AG09309 (cell line): ENCODE measurements at regions not wholly inside any gene's neighbourhood (a gene's known extent, or its start where the extent isn't known, plus 50 kb on each side); places are given as distances from the start of the nearest gene placed in this dataset.

Experiments used
- DNase-seq: peaks from one replicate; pipeline ENCODE4 v3.0.0-alpha.2; 2010; ENCODE audit warnings: low read depth
- H3K4me3 ChIP-seq: 2 replicates; pipeline ENCODE4 v1.5.1; 2011; ENCODE audit warnings: mild to moderate bottlenecking, low read depth, low read length, moderate library complexity; ENCODE audit not compliant: control insufficient read depth
- TF ChIP-seq, protein P1 (sequence below): IDR thresholded peaks from 2 replicates; pipeline ENCODE4 v1.5.1; 2011; ENCODE audit warnings: mild to moderate bottlenecking, low read depth, low read length, inconsistent platforms; ENCODE audit not compliant: insufficient read depth, control insufficient read depth; ENCODE audit errors: missing control alignments

DNA sequence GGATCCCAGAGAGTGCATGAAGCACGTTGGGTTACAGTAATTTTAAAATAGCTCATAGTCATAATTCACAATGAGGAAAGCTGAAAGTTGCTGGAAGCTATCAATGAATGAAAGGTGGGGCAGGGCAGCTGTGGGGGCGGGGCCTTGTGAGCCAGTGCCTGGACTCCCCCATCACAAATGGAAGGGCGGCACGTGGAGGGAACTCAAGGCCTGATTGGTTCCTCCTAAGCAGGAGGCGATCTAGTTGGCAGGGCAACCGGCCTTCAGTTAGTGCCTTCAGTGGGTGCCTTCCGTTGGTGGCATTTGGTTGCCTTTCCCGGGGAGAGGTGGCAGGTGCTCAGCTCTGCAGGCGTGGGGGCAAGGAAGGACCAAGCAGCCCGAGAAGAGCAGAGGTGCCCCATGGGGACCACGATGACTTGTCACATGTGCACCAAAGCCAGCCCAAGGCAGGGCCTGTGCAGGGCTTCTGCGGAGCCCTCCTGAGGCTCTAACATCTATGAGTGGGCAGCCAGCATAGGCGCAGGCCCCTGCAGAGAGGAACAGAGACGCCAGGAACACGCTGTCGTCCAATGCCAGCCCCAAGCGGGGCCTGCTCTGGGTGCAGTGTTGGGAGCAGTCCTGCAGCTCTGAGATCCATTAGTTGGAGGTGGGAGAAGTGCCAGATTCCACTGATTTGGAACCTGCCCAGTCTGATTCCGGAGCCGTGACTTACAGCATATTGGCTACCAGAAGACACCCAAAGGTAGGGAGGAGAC, 59.8 kb upstream of the PDSS1 start:
- TF ChIP-seq, protein P1, sequence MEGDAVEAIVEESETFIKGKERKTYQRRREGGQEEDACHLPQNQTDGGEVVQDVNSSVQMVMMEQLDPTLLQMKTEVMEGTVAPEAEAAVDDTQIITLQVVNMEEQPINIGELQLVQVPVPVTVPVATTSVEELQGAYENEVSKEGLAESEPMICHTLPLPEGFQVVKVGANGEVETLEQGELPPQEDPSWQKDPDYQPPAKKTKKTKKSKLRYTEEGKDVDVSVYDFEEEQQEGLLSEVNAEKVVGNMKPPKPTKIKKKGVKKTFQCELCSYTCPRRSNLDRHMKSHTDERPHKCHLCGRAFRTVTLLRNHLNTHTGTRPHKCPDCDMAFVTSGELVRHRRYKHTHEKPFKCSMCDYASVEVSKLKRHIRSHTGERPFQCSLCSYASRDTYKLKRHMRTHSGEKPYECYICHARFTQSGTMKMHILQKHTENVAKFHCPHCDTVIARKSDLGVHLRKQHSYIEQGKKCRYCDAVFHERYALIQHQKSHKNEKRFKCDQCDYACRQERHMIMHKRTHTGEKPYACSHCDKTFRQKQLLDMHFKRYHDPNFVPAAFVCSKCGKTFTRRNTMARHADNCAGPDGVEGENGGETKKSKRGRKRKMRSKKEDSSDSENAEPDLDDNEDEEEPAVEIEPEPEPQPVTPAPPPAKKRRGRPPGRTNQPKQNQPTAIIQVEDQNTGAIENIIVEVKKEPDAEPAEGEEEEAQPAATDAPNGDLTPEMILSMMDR: no peak
- DNase-seq: no peak
- H3K4me3 ChIP-seq: no peak overlapping the region

- TF ChIP-seq, protein P1: no peak
- no peak overlapping the region for H3K4me3 ChIP-seq
- DNase-seq: no peak
Measured at GRCh38 chr10:26640391-26640790, 57.1 kb upstream of the PDSS1 start.

GRCh38 chr10:26642896-26643653, 54.4 kb upstream of the PDSS1 start:
- TF ChIP-seq, protein P1: no peak

GRCh38 chr10:26647602-26648244, 49.8 kb upstream of the PDSS1 start:
- DNase-seq: no peak
- TF ChIP-seq, protein P1: no peak
- no peak overlapping the region for H3K4me3 ChIP-seq

More at GRCh38 chr10:26642896-26643653, 54.4 kb upstream of the PDSS1 start:
- H3K4me3 ChIP-seq: no peak overlapping the region
- DNase-seq: no peak
